OCI-LY3 (cell line): ENCODE measurements at regions not wholly inside any gene's neighbourhood (a gene's known extent, or its start where the extent isn't known, plus 50 kb on each side); places are given as distances from the start of the nearest gene placed in this dataset.

Source experiments
- CTCF ChIP-seq: fragments of 200-600, 300-600 bp; sonication (generic); IDR thresholded peaks from 2 replicates; pipeline ENCODE4 v1.5.1; 2014; ENCODE audit warnings: antibody characterized with exemption, low read length, low read depth
- EZH2phosphoT487 ChIP-seq: fragments of 200-600 bp; shearing (Covaris generic); IDR thresholded peaks from 2 replicates; pipeline ENCODE4 v1.6.1; 2018; ENCODE audit warnings: antibody characterized with exemption, mixed run types, low read depth

- TF ChIP-seq CTCF (no peak), EZH2phosphoT487 (no peak)
Measured at GRCh38 chr9:1599961-1600360, 415.2 kb upstream of the SMARCA2 start.
